Stomach (tissue), 4 donors: ENCODE measurements at regions not wholly inside any gene's neighbourhood (a gene's known extent, or its start where the extent isn't known, plus 50 kb on each side); places are given as distances from the start of the nearest gene placed in this dataset.

Source experiments
- CTCF ChIP-seq, 7 experiments: fragments of 450-650 bp in 4 of 7; fragments of 200-600 bp in 3 of 7; sonication (generic) in 3 of 7; IDR thresholded peaks; one replicate each; pipeline ENCODE4 v1.5.1; 2016 to 2019; ENCODE audit warnings: antibody characterized with exemption in 7 of 7, control low read depth in 2 of 7, mild to moderate bottlenecking in 1 of 7
- POLR2A ChIP-seq, 4 donors: fragments of 450-650 bp; IDR thresholded peaks; one replicate each; pipeline ENCODE4 v1.6.1; 2016; ENCODE audit warnings: antibody characterized with exemption in 4 of 4, control low read depth in 2 of 4, mild to moderate bottlenecking in 1 of 4, moderate library complexity in 1 of 4
- POLR2AphosphoS5 ChIP-seq, 3 donors: sonication (generic); formaldehyde crosslinking; IDR thresholded peaks; one replicate each; pipeline ENCODE4 v1.6.1; 2016; ENCODE audit warnings: antibody characterized with exemption in 3 of 3

GRCh38 chr1:38533772-38534472 is 325.6 kb downstream of the RRAGC start:
- TF ChIP-seq CTCF (IDR thresholded peaks at IDR 0.05) (no peak), POLR2AphosphoS5 (IDR thresholded peaks at IDR 0.05) (no peak), POLR2A (IDR thresholded peaks at IDR 0.05) (no peak)
